ENCODE measurements at regions not wholly inside any gene's neighbourhood (a gene's known extent, or its start where the extent isn't known, plus 50 kb on each side); places are given as distances from the start of the nearest gene placed in this dataset.

GRCh38 chr2:157185476-157186227 is 71.9 kb upstream of the GALNT5 start:
- Histone ChIP-seq H3K79me2 (ENCODE audit: insufficient read depth, low read length) (no peaks in the 10 kb centered on the region), H3F3A (ENCODE audit: insufficient read depth, low read length) (no peaks in the 10 kb centered on the region), H3K9me3 (ENCODE audit: low read length) (no peaks in the 10 kb centered on the region), H3K9me2 (ENCODE audit: low read depth, low read length) (no peaks in the 10 kb centered on the region), H3K4me1 (ENCODE audit: insufficient read depth, low read length, severe bottlenecking) (no peaks in the 10 kb centered on the region), H3K36me3 (ENCODE audit: insufficient read depth, low read length) (no peaks in the 10 kb centered on the region), H3K4me3 (ENCODE audit: low read depth, low read length, poor library complexity, severe bottlenecking) (no peak overlapping the region), H4K20me1 (ENCODE audit: insufficient read depth, low read length) (no peaks in the 10 kb centered on the region), H3K27ac (ENCODE audit: low read depth, low read length, poor library complexity, severe bottlenecking) (no peak overlapping the region), H2AFZ (ENCODE audit: low read length) (no peak overlapping the region), H3K9ac (ENCODE audit: low read length) (no peak overlapping the region), H3K4me2 (ENCODE audit: low read length) (no peak overlapping the region), H3K27me3 (ENCODE audit: insufficient read depth, low read length) (no peaks in the 10 kb centered on the region)
- no peak for TF ChIP-seq CTCF (IDR thresholded peaks at IDR 0.05; ENCODE audit: low read length)
- no peak for TF ChIP-seq EZH2 (IDR thresholded peaks at IDR 0.05; ENCODE audit: borderline replicate concordance, low read length)

GRCh38 chr2:157190151-157190550 is 67.4 kb upstream of the GALNT5 start:
- Histone ChIP-seq H3K4me3 (ENCODE audit: low read depth, low read length, poor library complexity, severe bottlenecking) (no peak overlapping the region), H3K4me1 (ENCODE audit: insufficient read depth, low read length, severe bottlenecking) (no peaks in the 10 kb centered on the region), H3K79me2 (ENCODE audit: insufficient read depth, low read length) (no peaks in the 10 kb centered on the region), H3K36me3 (ENCODE audit: insufficient read depth, low read length) (no peaks in the 10 kb centered on the region), H3K27ac (ENCODE audit: low read depth, low read length, poor library complexity, severe bottlenecking) (no peak overlapping the region), H3F3A (ENCODE audit: insufficient read depth, low read length) (no peaks in the 10 kb centered on the region), H3K9ac (ENCODE audit: low read length) (no peak overlapping the region), H3K9me2 (ENCODE audit: low read depth, low read length) (no peaks in the 10 kb centered on the region), H3K4me2 (ENCODE audit: low read length) (no peak overlapping the region), H2AFZ (ENCODE audit: low read length) (no peak overlapping the region), H3K9me3 (ENCODE audit: low read length) (no peaks in the 10 kb centered on the region), H4K20me1 (ENCODE audit: insufficient read depth, low read length) (no peaks in the 10 kb centered on the region), H3K27me3 (ENCODE audit: insufficient read depth, low read length) (no peaks in the 10 kb centered on the region)
- TF ChIP-seq CTCF (IDR thresholded peaks at IDR 0.05; ENCODE audit: low read length): no peak
- no peak for TF ChIP-seq EZH2 (IDR thresholded peaks at IDR 0.05; ENCODE audit: borderline replicate concordance, low read length)

DNA sequence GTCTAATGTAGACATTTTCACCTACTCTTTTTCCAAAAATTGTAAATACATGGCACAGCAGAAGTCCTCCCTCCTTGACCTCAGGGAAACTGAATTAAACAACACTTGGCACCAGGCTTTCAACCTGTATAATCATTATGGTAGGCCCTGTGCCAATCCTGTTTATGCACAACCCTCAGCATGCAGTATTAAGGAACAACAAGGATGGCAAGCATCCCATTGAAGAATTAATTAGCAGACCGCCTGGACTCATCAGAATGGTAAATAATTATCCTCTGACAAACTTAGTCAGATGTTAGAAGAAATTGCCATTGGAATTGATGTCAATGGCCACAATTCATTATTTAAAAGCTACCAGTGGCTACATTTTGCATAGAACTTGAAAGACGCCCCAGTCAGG is 66.3 kb upstream of the GALNT5 start:
- Histone ChIP-seq H3K4me1 (ENCODE audit: insufficient read depth, low read length, severe bottlenecking) (no peaks in the 10 kb centered on the region), H2AFZ (ENCODE audit: low read length) (no peak overlapping the region), H3K9me3 (ENCODE audit: low read length) (no peaks in the 10 kb centered on the region), H3K4me3 (ENCODE audit: low read depth, low read length, poor library complexity, severe bottlenecking) (no peak overlapping the region), H3K27ac (ENCODE audit: low read depth, low read length, poor library complexity, severe bottlenecking) (no peak overlapping the region), H3K9ac (ENCODE audit: low read length) (no peak overlapping the region), H3K4me2 (ENCODE audit: low read length) (no peak overlapping the region), H3K27me3 (ENCODE audit: insufficient read depth, low read length) (no peaks in the 10 kb centered on the region), H3K36me3 (ENCODE audit: insufficient read depth, low read length) (no peaks in the 10 kb centered on the region), H3F3A (ENCODE audit: insufficient read depth, low read length) (no peaks in the 10 kb centered on the region), H4K20me1 (ENCODE audit: insufficient read depth, low read length) (no peaks in the 10 kb centered on the region), H3K79me2 (ENCODE audit: insufficient read depth, low read length) (no peaks in the 10 kb centered on the region), H3K9me2 (ENCODE audit: low read depth, low read length) (no peaks in the 10 kb centered on the region)
- no peak for TF ChIP-seq CTCF (IDR thresholded peaks at IDR 0.05; ENCODE audit: low read length)
- no peak for TF ChIP-seq EZH2 (IDR thresholded peaks at IDR 0.05; ENCODE audit: borderline replicate concordance, low read length)

All from OCI-LY1 (cell line).